Omental fat pad (tissue), 3 donors: ENCODE measurements at regions not wholly inside any gene's neighbourhood (a gene's known extent, or its start where the extent isn't known, plus 50 kb on each side); places are given as distances from the start of the nearest gene placed in this dataset.

ENCODE experiments used
- ATAC-seq: fragments of 150-250 bp; one replicate; pipeline ENCODE4 v1.9.1; 2016; ENCODE audit warnings: mild to moderate bottlenecking, moderate library complexity; ENCODE audit not compliant: low FRiP score
- DNase-seq: peaks from one replicate; pipeline ENCODE4 v3.0.0-alpha.2; 2019; ENCODE audit warnings: low spot score
- TF ChIP-seq, protein P1 (sequence below), 3 donors: fragments of 450-650 bp; IDR thresholded peaks; one replicate each; pipeline ENCODE4 v1.5.1; 2016 to 2017; ENCODE audit warnings: antibody characterized with exemption in 3 of 3, mild to moderate bottlenecking in 3 of 3, moderate library complexity in 2 of 3

DNA sequence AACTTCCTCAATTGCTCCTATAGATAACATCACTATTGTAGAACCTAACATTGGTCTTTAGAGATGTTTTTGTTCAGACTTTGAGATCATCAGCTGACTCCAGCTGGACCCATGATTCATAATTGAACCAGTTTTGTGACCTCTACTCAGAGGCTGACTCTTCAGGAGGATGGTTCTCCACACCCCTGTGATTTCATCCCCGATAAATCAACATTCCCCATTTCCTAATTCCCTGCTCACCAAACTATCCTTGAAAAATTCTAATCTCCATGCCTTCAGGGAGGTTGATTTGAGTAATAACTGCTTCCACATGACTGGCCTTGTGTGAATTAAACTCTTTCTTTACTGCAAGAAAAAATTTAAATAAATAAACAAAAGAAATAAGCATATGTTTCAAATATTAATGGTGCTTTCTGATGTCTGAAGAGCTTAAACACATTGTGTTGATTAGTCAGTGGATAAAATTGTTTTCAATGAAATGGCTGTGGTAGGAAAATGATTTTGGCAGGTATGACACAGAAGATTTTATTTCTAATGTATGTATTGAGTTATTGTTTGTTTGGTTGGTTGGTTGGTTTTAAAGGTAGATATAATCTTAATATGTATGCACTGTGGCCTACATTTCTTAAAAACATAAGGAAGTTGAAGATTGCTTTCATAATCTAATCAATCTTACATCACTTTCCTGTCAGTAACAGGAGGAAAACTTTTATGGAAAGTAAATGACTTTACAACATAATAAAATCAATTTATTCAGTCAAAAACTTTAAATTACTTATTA, 427.9 kb upstream of the CCDC179 start:
- TF ChIP-seq, protein P1, sequence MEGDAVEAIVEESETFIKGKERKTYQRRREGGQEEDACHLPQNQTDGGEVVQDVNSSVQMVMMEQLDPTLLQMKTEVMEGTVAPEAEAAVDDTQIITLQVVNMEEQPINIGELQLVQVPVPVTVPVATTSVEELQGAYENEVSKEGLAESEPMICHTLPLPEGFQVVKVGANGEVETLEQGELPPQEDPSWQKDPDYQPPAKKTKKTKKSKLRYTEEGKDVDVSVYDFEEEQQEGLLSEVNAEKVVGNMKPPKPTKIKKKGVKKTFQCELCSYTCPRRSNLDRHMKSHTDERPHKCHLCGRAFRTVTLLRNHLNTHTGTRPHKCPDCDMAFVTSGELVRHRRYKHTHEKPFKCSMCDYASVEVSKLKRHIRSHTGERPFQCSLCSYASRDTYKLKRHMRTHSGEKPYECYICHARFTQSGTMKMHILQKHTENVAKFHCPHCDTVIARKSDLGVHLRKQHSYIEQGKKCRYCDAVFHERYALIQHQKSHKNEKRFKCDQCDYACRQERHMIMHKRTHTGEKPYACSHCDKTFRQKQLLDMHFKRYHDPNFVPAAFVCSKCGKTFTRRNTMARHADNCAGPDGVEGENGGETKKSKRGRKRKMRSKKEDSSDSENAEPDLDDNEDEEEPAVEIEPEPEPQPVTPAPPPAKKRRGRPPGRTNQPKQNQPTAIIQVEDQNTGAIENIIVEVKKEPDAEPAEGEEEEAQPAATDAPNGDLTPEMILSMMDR (IDR thresholded peaks at IDR 0.05): no peak
- no peak for ATAC-seq
- no peak for DNase-seq

DNA sequence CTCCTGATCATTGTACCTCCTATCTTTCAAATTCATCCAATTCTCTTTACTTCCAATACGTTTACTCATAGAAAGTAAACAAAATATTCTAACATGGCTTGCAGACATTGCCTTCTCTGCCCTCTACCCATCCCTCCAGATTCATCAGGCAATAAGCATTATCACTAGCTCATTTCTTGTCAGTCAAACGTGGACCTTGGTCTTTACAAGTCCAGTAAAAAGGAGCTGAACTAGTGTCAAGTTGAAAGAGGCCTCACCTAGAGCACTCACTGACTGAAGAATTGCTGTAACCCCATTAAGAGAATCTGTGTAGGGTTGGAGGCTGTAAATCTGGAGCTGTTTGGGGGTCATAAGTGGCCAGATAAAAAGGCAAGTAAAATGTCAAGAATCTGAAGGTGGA, 435.0 kb upstream of the CCDC179 start:
- TF ChIP-seq, protein P1 (IDR thresholded peaks at IDR 0.05): no peak
- DNase-seq (no peak), ATAC-seq (no peak)

DNA sequence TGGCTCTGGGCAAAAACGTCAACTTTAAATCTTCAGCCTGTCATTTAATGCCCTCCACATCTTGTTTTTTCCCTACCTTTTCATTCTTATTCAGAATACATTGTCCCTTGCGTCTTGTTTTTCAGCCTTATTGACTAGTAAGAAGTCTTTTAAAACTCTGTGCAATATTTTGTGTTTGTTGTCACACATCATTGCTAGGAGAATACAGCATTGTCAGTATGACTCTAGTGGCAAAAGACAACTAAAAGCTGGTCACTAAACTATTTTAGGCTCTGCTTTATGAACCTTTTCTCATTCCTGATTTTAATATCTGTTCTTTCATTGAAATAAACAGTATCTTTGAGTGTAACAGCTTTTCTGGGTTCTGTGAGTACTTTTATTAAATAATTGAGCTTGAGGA, 447.8 kb upstream of the CCDC179 start:
- DNase-seq: no peak
- ATAC-seq: no peak
- TF ChIP-seq, protein P1 (IDR thresholded peaks at IDR 0.05): no peak

DNA sequence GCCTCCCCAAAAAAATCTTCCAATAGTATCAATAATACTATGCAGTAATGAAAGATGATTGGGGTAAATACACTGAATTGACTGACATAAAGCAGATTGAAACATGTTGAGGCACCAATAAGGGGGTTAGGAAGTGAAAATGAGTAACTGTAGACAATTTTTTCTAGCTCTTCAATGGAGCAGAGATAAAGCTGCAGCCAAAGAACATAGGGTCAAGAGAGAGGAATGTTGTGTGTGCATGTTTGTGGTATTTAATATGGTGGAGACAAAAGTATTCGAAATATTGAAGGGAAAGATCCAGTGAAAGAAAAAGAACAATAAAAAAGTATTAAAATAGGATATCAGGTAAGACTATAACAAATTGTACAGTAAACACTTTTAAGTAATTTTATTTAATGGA, 450.0 kb upstream of the CCDC179 start:
- TF ChIP-seq, protein P1 (IDR thresholded peaks at IDR 0.05): no peak
- DNase-seq (no peak), ATAC-seq (no peak)

DNA sequence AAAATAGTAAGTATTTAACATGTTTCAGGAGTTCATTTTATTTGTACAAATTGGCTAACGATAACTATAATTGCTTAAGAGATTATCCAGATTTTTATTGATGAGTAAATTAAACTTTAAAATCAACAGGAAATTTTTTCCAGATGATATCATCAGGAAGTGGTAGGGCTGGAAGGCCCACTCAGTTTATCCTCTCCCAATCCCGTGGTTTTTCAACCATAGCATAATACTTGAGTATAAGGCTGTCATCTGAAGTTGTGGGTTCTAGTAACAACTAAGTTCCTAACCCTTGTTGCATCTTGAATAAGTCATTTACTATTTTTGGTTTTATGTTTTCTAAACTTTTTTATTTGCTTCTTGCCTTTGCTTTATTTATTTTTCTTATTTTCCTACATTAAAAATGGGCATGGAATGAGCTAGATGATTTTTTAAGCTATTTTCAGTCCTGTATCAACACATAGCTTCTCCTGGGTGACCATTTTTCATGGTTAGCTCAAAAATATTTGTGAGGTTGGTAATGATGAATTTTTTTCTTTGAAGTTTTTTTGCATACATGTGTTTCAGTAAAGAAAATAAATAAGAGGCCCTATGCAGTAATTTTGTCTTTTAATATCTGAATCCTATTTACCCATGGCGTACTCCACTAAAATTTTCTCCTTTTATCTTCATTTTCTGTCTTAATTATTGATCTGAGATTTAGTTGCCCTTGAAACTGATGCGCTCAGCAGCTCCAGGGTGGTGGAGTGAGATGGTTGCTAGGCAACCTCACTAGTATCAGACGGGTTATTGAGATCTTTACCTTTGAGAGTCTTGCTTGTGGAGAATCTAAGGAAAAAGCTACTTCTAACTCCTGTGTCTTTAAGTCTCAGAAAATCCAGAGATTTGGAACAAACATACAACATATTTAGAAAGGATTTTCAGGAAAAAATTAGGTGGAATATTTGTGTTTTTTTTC, 452.0 kb upstream of the CCDC179 start:
- ATAC-seq (no peak), DNase-seq (no peak)
- TF ChIP-seq, protein P1 (IDR thresholded peaks at IDR 0.05): no peak

DNA sequence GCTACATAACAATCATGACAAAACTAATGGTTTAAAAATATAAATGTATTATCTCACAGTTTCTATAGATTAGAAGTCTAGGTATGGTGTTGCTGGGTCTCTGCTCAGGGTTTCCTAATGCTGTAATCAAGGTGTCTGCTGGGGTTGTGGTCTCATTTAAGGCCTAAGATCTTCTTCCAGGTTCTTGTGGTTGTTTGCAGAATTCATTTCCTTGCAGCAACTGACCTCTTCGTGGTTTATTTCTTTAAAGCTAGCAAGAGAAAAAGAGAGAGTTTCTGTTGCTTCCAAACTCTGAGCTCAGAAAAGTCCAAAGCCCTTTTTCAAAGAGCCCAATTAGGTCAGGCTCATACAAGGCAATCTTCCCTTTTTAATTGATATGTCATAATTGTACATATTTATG, 452.7 kb upstream of the CCDC179 start:
- DNase-seq: no peak
- ATAC-seq: no peak
- TF ChIP-seq, protein P1 (IDR thresholded peaks at IDR 0.05): no peak
